GM19372 (cell line): ENCODE measurements at regions not wholly inside any gene's neighbourhood (a gene's known extent, or its start where the extent isn't known, plus 50 kb on each side); places are given as distances from the start of the nearest gene placed in this dataset.

Source experiments
- ATAC-seq: cut with Tn5 transposase; IDR thresholded peaks from one replicate; pipeline ENCODE4 v1.9.1; 2021; ENCODE audit warnings: mild to moderate bottlenecking, low read depth, moderate library complexity; ENCODE audit not compliant: unreplicated experiment

- no peak for ATAC-seq
These were observed 641.6 kb downstream of the CDY2B start for GRCh38 chrY:17238406-17238805.

- ATAC-seq: no peak
These were observed 644.3 kb downstream of the CDY2B start for GRCh38 chrY:17235769-17236168.

- ATAC-seq: no peak
These were observed 646.4 kb downstream of the CDY2B start for GRCh38 chrY:17233435-17234109.

- no peak for ATAC-seq
These were observed 648.0 kb downstream of the CDY2B start for GRCh38 chrY:17231994-17232393.

GRCh38 chrY:17223502-17223901, 656.5 kb downstream of the CDY2B start:
- no peak for ATAC-seq

GRCh38 chrY:17202395-17202794, 677.6 kb downstream of the CDY2B start:
- no peak for ATAC-seq

- ATAC-seq: no peak
These were observed 695.7 kb downstream of the CDY2B start for GRCh38 chrY:17184299-17184698.

GRCh38 chrY:17166881-17167280, 713.1 kb downstream of the CDY2B start:
- ATAC-seq: no peak

- no peak for ATAC-seq
These were observed 757.9 kb downstream of the CDY2B start for GRCh38 chrY:17122166-17122565.

GRCh38 chrY:17085303-17085702, 794.7 kb downstream of the CDY2B start:
- no peak for ATAC-seq

GRCh38 chrY:17079887-17080286, 800.1 kb downstream of the CDY2B start:
- no peak for ATAC-seq

- no peak for ATAC-seq
These were observed 812.7 kb downstream of the CDY2B start for GRCh38 chrY:17067307-17067706.

- no peak for ATAC-seq
These were observed 827.0 kb downstream of the CDY2B start for GRCh38 chrY:17053041-17053440.

GRCh38 chrY:17050374-17050773, 829.6 kb downstream of the CDY2B start:
- ATAC-seq: no peak

GRCh38 chrY:17045124-17045523, 834.9 kb downstream of the CDY2B start:
- no peak for ATAC-seq

- ATAC-seq: no peak
These were observed 835.3 kb downstream of the CDY2B start for GRCh38 chrY:17044723-17045122.

GRCh38 chrY:17044272-17044671, 835.7 kb downstream of the CDY2B start:
- no peak for ATAC-seq

GRCh38 chrY:17038439-17038838, 841.6 kb downstream of the CDY2B start:
- no peak for ATAC-seq

- ATAC-seq: no peak
These were observed 861.9 kb downstream of the CDY2B start for GRCh38 chrY:17018126-17018525.

GRCh38 chrY:16993551-16993950, 886.5 kb downstream of the CDY2B start:
- no peak for ATAC-seq

- no peak for ATAC-seq
These were observed 898.2 kb downstream of the CDY2B start for GRCh38 chrY:16981776-16982175.

- ATAC-seq: no peak
These were observed 920.9 kb downstream of the CDY2B start for GRCh38 chrY:16959071-16959470.

- no peak for ATAC-seq
These were observed 932.8 kb downstream of the CDY2B start for GRCh38 chrY:16947221-16947620.
